ENCODE measurements at regions not wholly inside any gene's neighbourhood (a gene's known extent, or its start where the extent isn't known, plus 50 kb on each side); places are given as distances from the start of the nearest gene placed in this dataset.
"Not testable (repeated sequence)": the region's sequence is repeated elsewhere in the genome, so short reads cannot be mapped to it uniquely, and the experiment has no call there.

- no peak overlapping the region for H4K8ac ChIP-seq (ENCODE audit: low read length)
- 92% methylated on average over 1 of the region's 1 CpG for WGBS
- no peaks in the 10 kb centered on the region for H3K4me1 ChIP-seq (ENCODE audit: control insufficient read depth, insufficient read depth, low read depth, low read length)
- H3K18ac ChIP-seq (ENCODE audit: low read depth in 1 of 2, low read length in 2 of 2) = no peak overlapping the region
- H3K23ac ChIP-seq (ENCODE audit: low read length in 2 of 2) = no peak overlapping the region
- H3K4ac ChIP-seq (ENCODE audit: low read depth in 1 of 2, low read length in 2 of 2) = no peak overlapping the region
- no peak overlapping the region for H3K9ac ChIP-seq (ENCODE audit: low read length)
- no peak overlapping the region for H4K91ac ChIP-seq (ENCODE audit: low read length)
- H2AK5ac ChIP-seq (ENCODE audit: low read length, severe bottlenecking) = no peak overlapping the region
- no peaks in the 10 kb centered on the region for H3K79me1 ChIP-seq (replicated peaks; ENCODE audit: low read length, poor library complexity, severe bottlenecking)
- H3K4me2 ChIP-seq (ENCODE audit: low read length, poor library complexity, severe bottlenecking) = no peak overlapping the region
- no peaks in the 10 kb centered on the region for H3K27me3 ChIP-seq (ENCODE audit: control insufficient read depth in 1 of 2, insufficient read depth in 1 of 2, low read length in 2 of 2)
- H2BK5ac ChIP-seq (ENCODE audit: low read depth, low read length, poor library complexity, severe bottlenecking) = no peak overlapping the region
- H2BK12ac ChIP-seq (ENCODE audit: low read length in 2 of 2) = no peak overlapping the region
- H3K14ac ChIP-seq (ENCODE audit: low read length in 2 of 2) = no peak overlapping the region
- no peak overlapping the region for H3K27ac ChIP-seq (ENCODE audit: low read length, poor library complexity, severe bottlenecking)
- H2AFZ ChIP-seq (ENCODE audit: low read depth, low read length) = no peak overlapping the region
- H3K4me3 ChIP-seq (ENCODE audit: insufficient read depth in 1 of 2, low read depth in 1 of 2, low read length in 2 of 2) = no peak overlapping the region
- no peak overlapping the region for H2BK120ac ChIP-seq (ENCODE audit: low read depth, low read length)
- no peaks in the 10 kb centered on the region for H3K36me3 ChIP-seq (ENCODE audit: control insufficient read depth in 1 of 2, insufficient read depth in 2 of 2, low read depth in 1 of 2, low read length in 2 of 2)
- H3K9me3 ChIP-seq (ENCODE audit: control insufficient read depth, low read length) = peaks cover 5% of the 10 kb centered on the region
- no peak overlapping the region for H2BK15ac ChIP-seq (ENCODE audit: low read depth, poor library complexity, severe bottlenecking)
- no peak for DNase-seq
These were observed 863.6 kb upstream of the IGFBP7 start for GRCh38 chr4:57973819-57974218.

- no peak overlapping the region for H4K91ac ChIP-seq (ENCODE audit: low read length)
- no peak overlapping the region for H3K14ac ChIP-seq (ENCODE audit: low read length in 2 of 2)
- H3K9me3 ChIP-seq (ENCODE audit: control insufficient read depth, low read length) = peaks cover 5% of the 10 kb centered on the region
These were observed 861.1 kb upstream of the IGFBP7 start for GRCh38 chr4:57971261-57971660.

GRCh38 chr4:57966987-57967760 lies 857.0 kb upstream of the IGFBP7 start:
- Histone ChIP-seq H3K36me3 (ENCODE audit: control insufficient read depth in 1 of 2, insufficient read depth in 2 of 2, low read depth in 1 of 2, low read length in 2 of 2) (no peaks in the 10 kb centered on the region), H3K79me1 (replicated peaks; ENCODE audit: low read length, poor library complexity, severe bottlenecking) (no peaks in the 10 kb centered on the region)
- 83% methylated on average over 22 of the region's 23 CpGs for WGBS

More at GRCh38 chr4:57971261-57971660, 861.1 kb upstream of the IGFBP7 start:
- Histone ChIP-seq H3K27me3 (ENCODE audit: control insufficient read depth in 1 of 2, insufficient read depth in 1 of 2, low read length in 2 of 2) (no peaks in the 10 kb centered on the region), H2AK5ac (ENCODE audit: low read length, severe bottlenecking) (no peak overlapping the region), H2AFZ (ENCODE audit: low read depth, low read length) (no peak overlapping the region), H3K4me3 (ENCODE audit: insufficient read depth in 1 of 2, low read depth in 1 of 2, low read length in 2 of 2) (no peak overlapping the region), H2BK120ac (ENCODE audit: low read depth, low read length) (no peak overlapping the region), H3K9ac (ENCODE audit: low read length) (no peak overlapping the region), H2BK5ac (ENCODE audit: low read depth, low read length, poor library complexity, severe bottlenecking) (no peak overlapping the region), H3K27ac (ENCODE audit: low read length, poor library complexity, severe bottlenecking) (no peak overlapping the region), H3K79me1 (replicated peaks; ENCODE audit: low read length, poor library complexity, severe bottlenecking) (no peaks in the 10 kb centered on the region), H3K36me3 (ENCODE audit: control insufficient read depth in 1 of 2, insufficient read depth in 2 of 2, low read depth in 1 of 2, low read length in 2 of 2) (no peaks in the 10 kb centered on the region), H3K23ac (ENCODE audit: low read length in 2 of 2) (no peak overlapping the region), H3K4me2 (ENCODE audit: low read length, poor library complexity, severe bottlenecking) (no peak overlapping the region), H3K4me1 (ENCODE audit: control insufficient read depth, insufficient read depth, low read depth, low read length) (no peaks in the 10 kb centered on the region), H3K4ac (ENCODE audit: low read depth in 1 of 2, low read length in 2 of 2) (no peak overlapping the region), H2BK12ac (ENCODE audit: low read length in 2 of 2) (no peak overlapping the region), H4K8ac (ENCODE audit: low read length) (no peak overlapping the region), H3K18ac (ENCODE audit: low read depth in 1 of 2, low read length in 2 of 2) (no peak overlapping the region), H2BK15ac (ENCODE audit: low read depth, poor library complexity, severe bottlenecking) (no peak overlapping the region)
- DNase-seq = no peak

GRCh38 chr4:57965431-57965830 lies 855.2 kb upstream of the IGFBP7 start:
- not testable (repeated sequence) for H2BK15ac ChIP-seq (ENCODE audit: low read depth, poor library complexity, severe bottlenecking); H3K27me3 ChIP-seq (ENCODE audit: control insufficient read depth in 1 of 2, insufficient read depth in 1 of 2, low read length in 2 of 2); DNase-seq; H3K4me3 ChIP-seq (ENCODE audit: insufficient read depth in 1 of 2, low read depth in 1 of 2, low read length in 2 of 2); H4K8ac ChIP-seq (ENCODE audit: low read length); H3K18ac ChIP-seq (ENCODE audit: low read depth in 1 of 2, low read length in 2 of 2); H2BK5ac ChIP-seq (ENCODE audit: low read depth, low read length, poor library complexity, severe bottlenecking); H2BK120ac ChIP-seq (ENCODE audit: low read depth, low read length); H3K4ac ChIP-seq (ENCODE audit: low read depth in 1 of 2, low read length in 2 of 2); H2AFZ ChIP-seq (ENCODE audit: low read depth, low read length); H3K36me3 ChIP-seq (ENCODE audit: control insufficient read depth in 1 of 2, insufficient read depth in 2 of 2, low read depth in 1 of 2, low read length in 2 of 2); H3K79me1 ChIP-seq (replicated peaks; ENCODE audit: low read length, poor library complexity, severe bottlenecking); H2BK12ac ChIP-seq (ENCODE audit: low read length in 2 of 2); H3K9me3 ChIP-seq (ENCODE audit: control insufficient read depth, low read length); H3K27ac ChIP-seq (ENCODE audit: low read length, poor library complexity, severe bottlenecking); H3K9ac ChIP-seq (ENCODE audit: low read length); H2AK5ac ChIP-seq (ENCODE audit: low read length, severe bottlenecking); H3K14ac ChIP-seq (ENCODE audit: low read length in 2 of 2); H3K4me1 ChIP-seq (ENCODE audit: control insufficient read depth, insufficient read depth, low read depth, low read length); H3K23ac ChIP-seq (ENCODE audit: low read length in 2 of 2); H3K4me2 ChIP-seq (ENCODE audit: low read length, poor library complexity, severe bottlenecking); H4K91ac ChIP-seq (ENCODE audit: low read length)
- WGBS = 91% methylated on average over 18 of the region's 25 CpGs

More at GRCh38 chr4:57966987-57967760, 857.0 kb upstream of the IGFBP7 start:
- peak overlapping the region in 1 of 2 experiments; percentile 20 for H3K4me3 ChIP-seq (ENCODE audit: insufficient read depth in 1 of 2, low read depth in 1 of 2, low read length in 2 of 2)
- H3K23ac ChIP-seq (ENCODE audit: low read length in 2 of 2) = no peak overlapping the region
- H2AFZ ChIP-seq (ENCODE audit: low read depth, low read length) = no peak overlapping the region
- H3K27ac ChIP-seq (ENCODE audit: low read length, poor library complexity, severe bottlenecking) = no peak overlapping the region
- no peak overlapping the region for H3K9ac ChIP-seq (ENCODE audit: low read length)
- H2BK120ac ChIP-seq (ENCODE audit: low read depth, low read length) = no peak overlapping the region
- H2BK5ac ChIP-seq (ENCODE audit: low read depth, low read length, poor library complexity, severe bottlenecking) = no peak overlapping the region
- H3K9me3 ChIP-seq (ENCODE audit: control insufficient read depth, low read length) = peaks cover 5% of the 10 kb centered on the region
- no peak overlapping the region for H3K14ac ChIP-seq (ENCODE audit: low read length in 2 of 2)
- H4K8ac ChIP-seq (ENCODE audit: low read length) = no peak overlapping the region
- H3K18ac ChIP-seq (ENCODE audit: low read depth in 1 of 2, low read length in 2 of 2) = no peak overlapping the region
- no peak overlapping the region for H2AK5ac ChIP-seq (ENCODE audit: low read length, severe bottlenecking)
- no peak overlapping the region for H3K4me2 ChIP-seq (ENCODE audit: low read length, poor library complexity, severe bottlenecking)
- H2BK15ac ChIP-seq (ENCODE audit: low read depth, poor library complexity, severe bottlenecking) = no peak overlapping the region
- H3K27me3 ChIP-seq (ENCODE audit: control insufficient read depth in 1 of 2, insufficient read depth in 1 of 2, low read length in 2 of 2) = no peaks in the 10 kb centered on the region
- no peaks in the 10 kb centered on the region for H3K4me1 ChIP-seq (ENCODE audit: control insufficient read depth, insufficient read depth, low read depth, low read length)
- H2BK12ac ChIP-seq (ENCODE audit: low read length in 2 of 2) = no peak overlapping the region
- H4K91ac ChIP-seq (ENCODE audit: low read length) = no peak overlapping the region
- H3K4ac ChIP-seq (ENCODE audit: low read depth in 1 of 2, low read length in 2 of 2) = no peak overlapping the region
- no peak for DNase-seq

All from mesenchymal stem cell (in vitro differentiated cells and primary cell).